Activated effector memory CD4-positive, alpha-beta T cell treated with Interleukin-2 at 50 U/mL for 16 hours (primary cell): ENCODE measurements at regions not wholly inside any gene's neighbourhood (a gene's known extent, or its start where the extent isn't known, plus 50 kb on each side); places are given as distances from the start of the nearest gene placed in this dataset.
"Not testable (repeated sequence)": the region's sequence is repeated elsewhere in the genome, so short reads cannot be mapped to it uniquely, and the experiment has no call there.

Source experiments
- DNase-seq: peaks from one replicate; pipeline ENCODE4 v3.0.0-alpha.2; 2020

GRCh38 chr3:110971010-110971601, 100.5 kb upstream of the NECTIN3 start:
- no peak for DNase-seq

GRCh38 chr3:110973263-110973895, 98.2 kb upstream of the NECTIN3 start:
- DNase-seq = no peak

- no peak for DNase-seq
These were observed 96.7 kb upstream of the NECTIN3 start for GRCh38 chr3:110974902-110975301.

- no peak for DNase-seq
These were observed 87.0 kb upstream of the NECTIN3 start for GRCh38 chr3:110984456-110985250.

- DNase-seq = no peak
These were observed 82.2 kb upstream of the NECTIN3 start for GRCh38 chr3:110989446-110989845.

GRCh38 chr3:110995461-110996231, 76.0 kb upstream of the NECTIN3 start:
- no peak for DNase-seq

- DNase-seq = not testable (repeated sequence)
These were observed 72.8 kb upstream of the NECTIN3 start for GRCh38 chr3:110998766-110999165.

- not testable (repeated sequence) for DNase-seq
These were observed 65.1 kb upstream of the NECTIN3 start for GRCh38 chr3:111006485-111006884.

- DNase-seq = no peak
These were observed 59.0 kb upstream of the NECTIN3 start for GRCh38 chr3:111012388-111013248.
